Astrocyte (in vitro differentiated cells and primary cell): ENCODE measurements at regions not wholly inside any gene's neighbourhood (a gene's known extent, or its start where the extent isn't known, plus 50 kb on each side); places are given as distances from the start of the nearest gene placed in this dataset.
"Not testable (repeated sequence)": the region's sequence is repeated elsewhere in the genome, so short reads cannot be mapped to it uniquely, and the experiment has no call there.

Source experiments
- DNase-seq: peaks from one replicate; pipeline ENCODE4 v3.0.0-alpha.2; 2010; ENCODE audit warnings: low read depth
- FAIRE-seq: peaks from 2 replicates; lab custom pipeline; 2011; peaks lifted over from hg19 to GRCh38; lab: Jason Lieb, UNC
- H2AFZ ChIP-seq: 2 replicates; pipeline ENCODE4 v1.6.0; 2012; ENCODE audit warnings: low read depth, low read length, inconsistent platforms
- H3K27ac ChIP-seq: 2 replicates; pipeline ENCODE4 v1.5.1; 2011; ENCODE audit warnings: low read depth, low read length, inconsistent platforms
- H3K27me3 ChIP-seq: 2 replicates; pipeline ENCODE4 v1.6.0; 2011; ENCODE audit warnings: low read length, inconsistent platforms; ENCODE audit not compliant: insufficient read depth
- H3K36me3 ChIP-seq: 2 replicates; pipeline ENCODE4 v1.5.1; 2011; ENCODE audit warnings: low read length, inconsistent platforms; ENCODE audit not compliant: insufficient read depth
- H3K4me1 ChIP-seq: 2 replicates; pipeline ENCODE4 v1.5.1; 2011; ENCODE audit warnings: low read length, inconsistent platforms; ENCODE audit not compliant: insufficient read depth
- H3K4me2 ChIP-seq: 2 replicates; pipeline ENCODE4 v1.6.0; 2012; ENCODE audit warnings: low read length, inconsistent platforms
- H3K4me3 ChIP-seq: 2 replicates; pipeline ENCODE4 v1.5.1; 2011; ENCODE audit warnings: low read depth, mild to moderate bottlenecking, low read length, inconsistent platforms; ENCODE audit not compliant: insufficient read depth
- H3K79me2 ChIP-seq: 2 replicates; pipeline ENCODE4 v1.6.0; 2012; ENCODE audit warnings: mild to moderate bottlenecking, low read length, inconsistent platforms; ENCODE audit not compliant: insufficient read depth
- H3K9ac ChIP-seq: 2 replicates; pipeline ENCODE4 v1.6.0; 2012; ENCODE audit warnings: mild to moderate bottlenecking, low read length, inconsistent platforms
- H3K9me3 ChIP-seq: 2 replicates; pipeline ENCODE4 v1.5.1; 2012; ENCODE audit warnings: low read depth, mild to moderate bottlenecking, low read length, inconsistent platforms; ENCODE audit not compliant: insufficient read depth
- H4K20me1 ChIP-seq: 2 replicates; pipeline ENCODE4 v1.6.0; 2012; ENCODE audit warnings: low read length, inconsistent platforms; ENCODE audit not compliant: insufficient read depth
- H3K27ac Mint-ChIP-seq: one replicate; pipeline ENCODE4 v1.8.0; 2021; ENCODE audit warnings: mild to moderate bottlenecking, mixed read lengths; ENCODE audit not compliant: unreplicated experiment
- H3K27me3 Mint-ChIP-seq: one replicate; pipeline ENCODE4 v1.8.0; 2021; ENCODE audit warnings: low read depth, mixed read lengths; ENCODE audit not compliant: unreplicated experiment
- H3K36me3 Mint-ChIP-seq: one replicate; pipeline ENCODE4 v1.8.0; 2021; ENCODE audit warnings: low read depth, mixed read lengths; ENCODE audit not compliant: unreplicated experiment
- H3K4me1 Mint-ChIP-seq: one replicate; pipeline ENCODE4 v1.8.0; 2021; ENCODE audit warnings: low read depth, mixed read lengths; ENCODE audit not compliant: unreplicated experiment
- H3K4me3 Mint-ChIP-seq: one replicate; pipeline ENCODE4 v1.8.0; 2021; ENCODE audit warnings: mild to moderate bottlenecking, moderate library complexity, mixed read lengths; ENCODE audit not compliant: unreplicated experiment
- H3K9me3 Mint-ChIP-seq: one replicate; pipeline ENCODE4 v1.8.0; 2021; ENCODE audit warnings: mild to moderate bottlenecking, mixed read lengths; ENCODE audit not compliant: unreplicated experiment
- EZH2 ChIP-seq: IDR thresholded peaks from 2 replicates; pipeline ENCODE4 v1.6.1; 2012; ENCODE audit warnings: mild to moderate bottlenecking, low read length, inconsistent platforms; ENCODE audit not compliant: insufficient read depth
- TF ChIP-seq, protein P1 (sequence below): IDR thresholded peaks from 2 replicates; pipeline ENCODE4 v1.5.1; 2011; ENCODE audit warnings: low read depth, mild to moderate bottlenecking, inconsistent platforms, low read length, moderate library complexity; ENCODE audit not compliant: insufficient read depth

DNA sequence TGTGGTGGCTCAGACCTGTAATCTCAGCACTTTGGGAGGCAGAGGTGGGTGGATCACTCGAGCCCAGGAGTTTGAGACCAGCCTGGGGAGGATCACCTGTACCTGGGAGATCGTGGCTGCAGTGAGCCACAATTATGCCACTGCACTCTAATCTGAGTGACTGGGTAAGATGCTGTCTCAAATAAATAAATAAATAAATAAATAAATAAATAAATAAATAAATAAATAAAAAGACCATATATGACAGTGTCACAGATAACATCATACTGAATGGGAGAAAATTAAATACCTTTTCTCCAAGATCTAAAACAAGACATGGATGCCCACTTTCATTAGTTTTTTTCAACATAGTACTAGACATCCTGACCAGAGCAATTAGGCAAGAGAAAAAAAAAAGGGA lies 182.8 kb downstream of the FAM47A start:
- Histone ChIP-seq H3K4me2 (no peak overlapping the region), H3K9ac (no peak overlapping the region), H3K79me2 (no peaks in the 10 kb centered on the region), H4K20me1 (no peaks in the 10 kb centered on the region), H2AFZ (no peak overlapping the region), H3K27ac (no peak overlapping the region), H3K9me3 (no peaks in the 10 kb centered on the region), H3K27me3 (no peaks in the 10 kb centered on the region), H3K4me1 (no peaks in the 10 kb centered on the region), H3K4me3 (no peak overlapping the region), H3K36me3 (no peaks in the 10 kb centered on the region)
- Mint-ChIP-seq H3K4me1 (no peaks in the 10 kb centered on the region), H3K4me3 (no peak overlapping the region), H3K36me3 (no peaks in the 10 kb centered on the region), H3K27ac (no peak overlapping the region), H3K27me3 (no peaks in the 10 kb centered on the region), H3K9me3 (no peaks in the 10 kb centered on the region)
- no peak for DNase-seq
- no peak for TF ChIP-seq EZH2
- TF ChIP-seq, protein P1, sequence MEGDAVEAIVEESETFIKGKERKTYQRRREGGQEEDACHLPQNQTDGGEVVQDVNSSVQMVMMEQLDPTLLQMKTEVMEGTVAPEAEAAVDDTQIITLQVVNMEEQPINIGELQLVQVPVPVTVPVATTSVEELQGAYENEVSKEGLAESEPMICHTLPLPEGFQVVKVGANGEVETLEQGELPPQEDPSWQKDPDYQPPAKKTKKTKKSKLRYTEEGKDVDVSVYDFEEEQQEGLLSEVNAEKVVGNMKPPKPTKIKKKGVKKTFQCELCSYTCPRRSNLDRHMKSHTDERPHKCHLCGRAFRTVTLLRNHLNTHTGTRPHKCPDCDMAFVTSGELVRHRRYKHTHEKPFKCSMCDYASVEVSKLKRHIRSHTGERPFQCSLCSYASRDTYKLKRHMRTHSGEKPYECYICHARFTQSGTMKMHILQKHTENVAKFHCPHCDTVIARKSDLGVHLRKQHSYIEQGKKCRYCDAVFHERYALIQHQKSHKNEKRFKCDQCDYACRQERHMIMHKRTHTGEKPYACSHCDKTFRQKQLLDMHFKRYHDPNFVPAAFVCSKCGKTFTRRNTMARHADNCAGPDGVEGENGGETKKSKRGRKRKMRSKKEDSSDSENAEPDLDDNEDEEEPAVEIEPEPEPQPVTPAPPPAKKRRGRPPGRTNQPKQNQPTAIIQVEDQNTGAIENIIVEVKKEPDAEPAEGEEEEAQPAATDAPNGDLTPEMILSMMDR: no peak
- no peak for FAIRE-seq

DNA sequence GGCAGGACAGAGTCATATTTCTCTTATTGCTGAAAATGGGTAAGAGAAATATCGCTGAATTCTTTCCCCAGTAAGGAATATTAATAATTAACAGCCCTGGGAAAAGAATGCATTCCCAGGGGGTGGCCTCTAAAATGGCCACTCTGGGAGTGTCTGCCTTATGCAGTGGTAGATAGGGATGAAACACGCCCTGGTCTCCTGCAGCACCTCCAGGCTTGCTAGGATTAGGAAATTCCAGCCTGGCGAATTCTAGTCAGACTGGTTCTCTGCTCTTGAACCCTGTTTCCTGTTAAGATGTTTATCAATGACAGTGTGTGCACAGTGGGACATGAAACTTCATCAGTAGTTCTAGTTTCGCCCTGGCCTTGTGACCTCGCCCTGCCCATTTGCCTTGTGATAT lies 205.9 kb downstream of the FAM47A start:
- H3K27me3 Mint-ChIP-seq, H3K9ac ChIP-seq, H3K4me3 Mint-ChIP-seq, H3K27ac ChIP-seq, H3K4me1 ChIP-seq, H3K36me3 ChIP-seq, H2AFZ ChIP-seq, H4K20me1 ChIP-seq, FAIRE-seq, H3K9me3 ChIP-seq, H3K4me3 ChIP-seq, H3K36me3 Mint-ChIP-seq, H3K4me1 Mint-ChIP-seq, H3K4me2 ChIP-seq, H3K27ac Mint-ChIP-seq, H3K79me2 ChIP-seq, H3K9me3 Mint-ChIP-seq, H3K27me3 ChIP-seq, DNase-seq: not testable (repeated sequence)

DNA sequence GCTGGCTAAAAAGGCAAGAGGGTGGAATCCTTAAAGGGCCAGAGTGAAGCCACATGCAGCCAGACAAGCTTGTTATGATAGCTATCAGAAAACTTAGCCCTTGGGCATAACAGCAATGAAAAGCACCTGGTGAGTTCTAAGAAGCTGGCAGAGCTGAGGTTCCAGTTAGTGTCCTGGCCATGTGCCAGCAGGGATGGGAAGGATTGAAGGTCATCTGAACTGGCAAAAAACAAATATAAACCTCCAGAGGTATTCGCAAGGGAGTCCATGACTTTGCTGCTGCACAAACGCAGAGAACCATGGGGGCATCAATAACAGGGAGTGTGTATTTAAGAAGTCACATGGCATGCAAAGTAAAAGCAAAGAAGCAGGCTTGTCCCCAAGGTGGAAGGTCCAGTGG lies 208.9 kb downstream of the FAM47A start:
- Mint-ChIP-seq H3K27ac (no peak overlapping the region), H3K27me3 (no peaks in the 10 kb centered on the region), H3K9me3 (peaks cover 2% of the 10 kb centered on the region), H3K4me3 (no peak overlapping the region), H3K4me1 (no peaks in the 10 kb centered on the region), H3K36me3 (no peaks in the 10 kb centered on the region)
- H3K4me1 ChIP-seq: no peaks in the 10 kb centered on the region
- no peak overlapping the region for H2AFZ ChIP-seq
- H3K9ac ChIP-seq: no peak overlapping the region
- DNase-seq (no peak), FAIRE-seq (no peak)
- no peak overlapping the region for H3K4me3 ChIP-seq
- no peaks in the 10 kb centered on the region for H3K79me2 ChIP-seq
- H3K36me3 ChIP-seq: no peaks in the 10 kb centered on the region
- H3K27me3 ChIP-seq: no peaks in the 10 kb centered on the region
- no peak overlapping the region for H3K4me2 ChIP-seq
- H3K27ac ChIP-seq: no peak overlapping the region
- H3K9me3 ChIP-seq: no peaks in the 10 kb centered on the region
- no peaks in the 10 kb centered on the region for H4K20me1 ChIP-seq
- no peak for TF ChIP-seq EZH2
- TF ChIP-seq, protein P1: no peak
